Ascending aorta (tissue), 2 donors: ENCODE measurements at regions not wholly inside any gene's neighbourhood (a gene's known extent, or its start where the extent isn't known, plus 50 kb on each side); places are given as distances from the start of the nearest gene placed in this dataset.

Source experiments
- DNase-seq, 2 donors: peaks; one replicate each; pipeline ENCODE4 v3.0.0-alpha.2; 2019; ENCODE audit warnings: low spot score in 2 of 2
- H3K27ac ChIP-seq, 2 donors: fragments of 200-600 bp; sonication (generic); one replicate each; pipeline ENCODE4 v1.5.1; 2016 to 2017; ENCODE audit warnings: mild to moderate bottlenecking in 1 of 2
- H3K27me3 ChIP-seq: fragments of 200-600 bp; sonication (generic); one replicate; pipeline ENCODE4 v1.5.1; 2017
- H3K36me3 ChIP-seq, 2 donors: fragments of 200-600 bp; sonication (generic); one replicate each; pipeline ENCODE4 v1.5.1; 2016
- H3K4me1 ChIP-seq, 2 donors: fragments of 200-600 bp; sonication (generic); one replicate each; pipeline ENCODE4 v1.5.1; 2016 to 2017; ENCODE audit warnings: mild to moderate bottlenecking in 1 of 2
- H3K4me3 ChIP-seq, 2 donors: fragments of 200-600 bp; sonication (generic); one replicate each; pipeline ENCODE4 v1.5.1; 2016 to 2017; ENCODE audit warnings: mild to moderate bottlenecking in 1 of 2
- H3K9me3 ChIP-seq, 2 donors: fragments of 200-600 bp; sonication (generic); one replicate each; pipeline ENCODE4 v1.5.1; 2016
- CTCF ChIP-seq, 3 experiments: fragments of 200-600 bp in 2 of 3; fragments of 450-650 bp in 1 of 3; sonication (generic) in 2 of 3; IDR thresholded peaks; one replicate each; pipeline ENCODE4 v1.5.1; 2016 to 2019; ENCODE audit warnings: antibody characterized with exemption in 3 of 3, mild to moderate bottlenecking in 1 of 3, moderate library complexity in 1 of 3
- intact Hi-C: fragments of 100-400 bp; cut with DNase I; formaldehyde crosslinking; loops from one replicate; pipeline ENCODE4 v1.15.1; 2023

- Histone ChIP-seq H3K9me3 (no peaks in the 10 kb centered on the region), H3K4me1 (no peaks in the 10 kb centered on the region), H3K4me3 (no peak overlapping the region), H3K27me3 (no peaks in the 10 kb centered on the region), H3K27ac (no peak overlapping the region), H3K36me3 (no peaks in the 10 kb centered on the region)
- no peak for DNase-seq
- TF ChIP-seq CTCF (IDR thresholded peaks at IDR 0.05) = no peak
- intact Hi-C loops = no loop called here
Measured at GRCh38 chr1:115475901-115476300, 137.9 kb upstream of the NGF start.

GRCh38 chr1:115475252-115475651 is 137.2 kb upstream of the NGF start:
- Histone ChIP-seq H3K36me3 (no peaks in the 10 kb centered on the region), H3K27ac (no peak overlapping the region), H3K27me3 (no peaks in the 10 kb centered on the region), H3K4me1 (no peaks in the 10 kb centered on the region), H3K4me3 (no peak overlapping the region), H3K9me3 (no peaks in the 10 kb centered on the region)
- DNase-seq = no peak
- TF ChIP-seq CTCF (IDR thresholded peaks at IDR 0.05) = no peak
- intact Hi-C loops = no loop called here

- Histone ChIP-seq H3K36me3 (no peaks in the 10 kb centered on the region), H3K4me1 (no peaks in the 10 kb centered on the region), H3K27ac (no peak overlapping the region), H3K4me3 (no peak overlapping the region), H3K27me3 (no peaks in the 10 kb centered on the region), H3K9me3 (no peaks in the 10 kb centered on the region)
- intact Hi-C loops = loop anchor here (5.0 kb wide), 1 partner anchor 497 kb away; no protein-coding TSS in a partner anchor
- peak in 1 of 2 donors; percentile 15 for DNase-seq
- TF ChIP-seq CTCF (IDR thresholded peaks at IDR 0.05) = no peak
Measured at GRCh38 chr1:115473986-115474565, 136.0 kb upstream of the NGF start.

DNA sequence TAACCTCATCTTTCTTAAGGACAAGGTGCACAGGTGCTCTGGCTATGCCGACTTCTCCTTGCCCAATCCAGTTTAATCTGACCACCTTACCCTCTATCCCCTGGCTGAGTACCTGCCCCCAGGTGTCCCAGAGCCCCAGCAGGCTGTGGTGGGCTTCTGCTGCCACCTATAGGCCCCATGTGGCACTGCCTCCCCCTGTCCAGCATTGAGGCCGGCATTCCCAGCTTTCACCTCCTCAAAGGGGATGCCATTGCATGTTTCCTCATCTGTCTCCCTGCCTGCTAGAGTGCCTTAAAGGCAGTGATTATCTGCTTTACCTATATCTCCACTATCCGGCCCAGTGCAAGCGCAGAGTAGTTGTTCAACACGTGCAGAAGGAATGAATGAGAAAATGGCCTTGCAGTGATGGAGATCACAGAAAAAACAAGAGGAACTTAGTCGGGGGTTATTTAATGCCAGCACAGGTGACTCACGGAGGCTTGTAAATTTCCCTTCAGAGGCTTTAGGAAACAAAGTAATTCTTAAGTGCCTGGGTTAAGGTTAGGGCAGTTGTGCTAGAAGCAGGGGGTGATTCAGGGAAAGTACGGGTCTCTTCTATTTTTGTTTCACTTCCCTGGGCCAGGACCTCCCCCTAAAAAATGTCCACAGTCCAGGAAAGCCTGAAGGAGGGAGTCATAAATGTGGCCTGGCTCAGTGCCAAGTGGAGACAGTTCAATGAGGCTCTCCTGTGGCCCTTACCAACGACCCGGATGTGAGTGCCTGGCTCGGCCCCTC is 131.8 kb upstream of the NGF start:
- DNase-seq = no peak
- Histone ChIP-seq H3K4me1 (no peaks in the 10 kb centered on the region), H3K9me3 (no peaks in the 10 kb centered on the region), H3K27ac (no peak overlapping the region), H3K36me3 (no peaks in the 10 kb centered on the region), H3K4me3 (no peak overlapping the region), H3K27me3 (no peaks in the 10 kb centered on the region)
- intact Hi-C loops = loop anchor here (2.0 to 10.0 kb wide), 3 partner anchors 125 to 493 kb away; no protein-coding TSS in a partner anchor
- peak; percentile 73 to 90 (median 81) for TF ChIP-seq CTCF (IDR thresholded peaks at IDR 0.05)

- intact Hi-C loops = loop anchor here (2.0 to 10.0 kb wide), 2 partner anchors 123 to 329 kb away; no protein-coding TSS in a partner anchor
- no peaks in the 10 kb centered on the region for H3K27me3 ChIP-seq
- no peak for DNase-seq
- no peaks in the 10 kb centered on the region for H3K4me1 ChIP-seq
- H3K9me3 ChIP-seq = no peaks in the 10 kb centered on the region
- no peaks in the 10 kb centered on the region for H3K36me3 ChIP-seq
- no peak overlapping the region for H3K4me3 ChIP-seq
- H3K27ac ChIP-seq = no peak overlapping the region
- no peak for TF ChIP-seq CTCF (IDR thresholded peaks at IDR 0.05)
Measured at GRCh38 chr1:115467790-115468189, 129.7 kb upstream of the NGF start.
